Thyroid gland (tissue), 4 donors: ENCODE measurements at regions not wholly inside any gene's neighbourhood (a gene's known extent, or its start where the extent isn't known, plus 50 kb on each side); places are given as distances from the start of the nearest gene placed in this dataset.
"Not testable (repeated sequence)": the region's sequence is repeated elsewhere in the genome, so short reads cannot be mapped to it uniquely, and the experiment has no call there.

Experiments
- POLR2A ChIP-seq, 2 donors: fragments of 450-650 bp; IDR thresholded peaks; one replicate each; pipeline ENCODE4 v1.6.1; 2017; ENCODE audit warnings: antibody characterized with exemption in 2 of 2, mild to moderate bottlenecking in 2 of 2, moderate library complexity in 1 of 2
- TF ChIP-seq, protein P1 (sequence below), 6 experiments: fragments of 200-600 bp in 3 of 6; fragments of 450-650 bp in 3 of 6; sonication (generic) in 3 of 6; IDR thresholded peaks; one replicate each; pipeline ENCODE4 v1.5.1; 2016 to 2019; ENCODE audit warnings: antibody characterized with exemption in 6 of 6, mild to moderate bottlenecking in 2 of 6, inconsistent platforms in 1 of 6, moderate library complexity in 1 of 6

DNA sequence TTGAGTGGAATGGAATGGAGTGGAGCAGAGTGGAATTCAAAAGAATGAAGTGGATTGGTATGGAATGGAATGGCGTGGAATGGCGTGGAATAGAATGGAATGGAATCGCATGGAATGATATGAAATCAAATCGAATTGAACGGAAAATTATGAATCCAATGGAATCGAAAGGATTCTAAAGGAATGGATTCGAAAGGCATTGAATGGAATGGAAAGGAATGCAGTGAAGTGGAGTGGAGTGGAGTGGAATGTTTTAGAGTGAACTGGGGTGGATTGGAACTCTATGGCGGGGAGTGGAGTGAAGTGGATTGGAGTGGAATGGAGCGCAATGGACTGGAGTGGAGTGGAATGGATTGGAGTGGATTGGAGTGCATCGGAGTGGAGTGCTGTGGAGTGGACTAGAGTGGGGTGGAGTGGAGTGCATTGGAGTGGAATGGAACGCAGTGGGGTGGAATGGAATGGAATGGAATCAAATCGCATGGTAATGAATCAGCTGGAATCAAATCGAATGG, 1048.5 kb downstream of the CDY1 start:
- TF ChIP-seq, protein P1, sequence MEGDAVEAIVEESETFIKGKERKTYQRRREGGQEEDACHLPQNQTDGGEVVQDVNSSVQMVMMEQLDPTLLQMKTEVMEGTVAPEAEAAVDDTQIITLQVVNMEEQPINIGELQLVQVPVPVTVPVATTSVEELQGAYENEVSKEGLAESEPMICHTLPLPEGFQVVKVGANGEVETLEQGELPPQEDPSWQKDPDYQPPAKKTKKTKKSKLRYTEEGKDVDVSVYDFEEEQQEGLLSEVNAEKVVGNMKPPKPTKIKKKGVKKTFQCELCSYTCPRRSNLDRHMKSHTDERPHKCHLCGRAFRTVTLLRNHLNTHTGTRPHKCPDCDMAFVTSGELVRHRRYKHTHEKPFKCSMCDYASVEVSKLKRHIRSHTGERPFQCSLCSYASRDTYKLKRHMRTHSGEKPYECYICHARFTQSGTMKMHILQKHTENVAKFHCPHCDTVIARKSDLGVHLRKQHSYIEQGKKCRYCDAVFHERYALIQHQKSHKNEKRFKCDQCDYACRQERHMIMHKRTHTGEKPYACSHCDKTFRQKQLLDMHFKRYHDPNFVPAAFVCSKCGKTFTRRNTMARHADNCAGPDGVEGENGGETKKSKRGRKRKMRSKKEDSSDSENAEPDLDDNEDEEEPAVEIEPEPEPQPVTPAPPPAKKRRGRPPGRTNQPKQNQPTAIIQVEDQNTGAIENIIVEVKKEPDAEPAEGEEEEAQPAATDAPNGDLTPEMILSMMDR (IDR thresholded peaks at IDR 0.05): not testable (repeated sequence)
- not testable (repeated sequence) for TF ChIP-seq POLR2A (IDR thresholded peaks at IDR 0.05)
